CD4-positive, alpha-beta T cell treated with Interleukin-21 for 1 hour (primary cell): ENCODE measurements at regions not wholly inside any gene's neighbourhood (a gene's known extent, or its start where the extent isn't known, plus 50 kb on each side); places are given as distances from the start of the nearest gene placed in this dataset.
"Not testable (repeated sequence)": the region's sequence is repeated elsewhere in the genome, so short reads cannot be mapped to it uniquely, and the experiment has no call there.

Source experiments
- DNase-seq: peaks from one replicate; pipeline ENCODE4 v3.0.0-alpha.2; 2020

- not testable (repeated sequence) for DNase-seq
Measured at GRCh38 chr7:24396387-24396786, 112.4 kb downstream of the NPY start.

DNA sequence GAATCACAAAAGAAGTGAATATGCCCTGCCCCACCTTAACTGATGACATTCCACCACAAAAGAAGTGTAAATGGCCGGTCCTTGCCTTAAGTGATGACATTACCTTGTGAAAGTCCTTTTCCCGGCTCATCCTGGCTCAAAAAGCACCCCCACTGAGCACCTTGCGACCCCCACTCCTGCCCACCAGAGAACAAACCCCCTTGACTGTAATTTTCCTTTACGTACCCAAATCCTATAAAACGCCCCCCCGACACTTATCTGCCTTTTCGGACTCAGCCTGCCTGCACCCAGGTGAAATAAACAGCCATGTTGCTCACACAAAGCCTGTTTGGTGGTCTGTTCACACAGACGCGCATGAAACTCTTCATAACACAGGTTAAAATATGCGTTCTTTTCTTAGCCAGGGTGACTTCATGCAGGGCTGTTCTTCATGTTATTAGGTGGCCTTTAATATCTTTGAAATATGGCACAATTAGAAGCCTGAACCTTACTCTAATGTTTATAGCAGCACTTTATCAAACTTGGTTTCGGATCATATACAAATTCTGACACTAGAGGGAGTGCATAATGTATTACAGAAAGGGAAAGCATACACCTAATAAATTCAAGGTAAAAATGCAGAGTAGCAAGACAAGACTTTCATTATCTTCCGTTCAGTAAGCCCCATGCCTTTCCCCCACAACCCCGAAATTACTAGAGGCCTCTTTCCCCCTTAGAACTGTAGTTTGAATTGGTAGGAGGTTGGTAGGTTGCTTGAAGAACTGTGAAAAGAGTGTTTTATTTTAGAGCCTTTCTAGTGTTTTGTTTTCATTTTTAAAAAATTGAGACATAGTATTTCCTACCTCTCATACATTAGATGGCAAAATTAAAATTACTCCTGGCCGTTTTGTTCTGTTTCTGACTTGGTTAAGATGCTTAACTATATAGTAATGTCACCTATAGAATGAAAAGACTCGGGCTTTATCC lies 117.9 kb downstream of the NPY start:
- peak; percentile 33 for DNase-seq

- no peak for DNase-seq
Measured at GRCh38 chr7:24402655-24403054, 118.7 kb downstream of the NPY start.

DNA sequence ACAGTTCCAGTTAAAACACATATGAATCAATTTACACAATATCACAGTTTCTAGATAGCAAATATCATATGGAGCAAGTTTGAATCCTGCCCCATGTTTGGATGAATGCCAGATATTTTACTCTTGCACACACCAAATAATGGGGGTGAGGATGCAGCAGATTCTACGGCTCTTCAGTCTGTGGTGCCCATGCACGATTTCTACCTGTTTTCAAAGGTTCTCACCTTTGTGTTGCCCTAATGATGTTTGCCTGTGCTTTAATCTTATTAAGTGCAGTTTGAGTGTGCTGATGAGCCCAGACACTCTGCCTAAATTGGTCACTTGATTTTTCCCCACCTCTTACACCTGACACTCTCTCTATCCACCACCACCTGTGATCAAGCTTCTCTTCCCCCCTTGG lies 119.6 kb downstream of the NPY start:
- DNase-seq, result no peak

- no peak for DNase-seq
Measured at GRCh38 chr7:24404315-24404714, 120.3 kb downstream of the NPY start.

DNA sequence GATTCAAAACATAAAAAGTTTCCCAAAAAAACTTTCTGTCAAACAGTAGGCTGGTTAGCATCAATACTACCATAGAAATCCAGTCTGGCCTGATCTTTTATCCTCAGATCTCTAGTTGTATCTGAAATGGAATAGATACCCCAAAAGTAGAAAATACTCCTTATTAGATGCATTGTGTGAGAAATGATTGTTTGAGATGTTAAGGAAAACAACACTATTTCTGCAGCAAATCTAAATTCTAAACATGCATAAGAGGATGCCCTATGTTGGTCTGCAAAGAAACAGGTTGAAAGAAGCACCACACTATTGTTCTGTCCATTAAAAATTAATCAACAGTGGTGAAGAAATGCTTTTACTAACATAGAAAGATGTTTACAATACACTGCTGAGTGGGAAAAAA lies 121.0 kb downstream of the NPY start:
- DNase-seq, result no peak

GRCh38 chr7:24406053-24406788 lies 122.2 kb downstream of the NPY start:
- DNase-seq, result peak; percentile 17

- DNase-seq, result no peak
Measured at GRCh38 chr7:24406789-24407299, 122.9 kb downstream of the NPY start.

DNA sequence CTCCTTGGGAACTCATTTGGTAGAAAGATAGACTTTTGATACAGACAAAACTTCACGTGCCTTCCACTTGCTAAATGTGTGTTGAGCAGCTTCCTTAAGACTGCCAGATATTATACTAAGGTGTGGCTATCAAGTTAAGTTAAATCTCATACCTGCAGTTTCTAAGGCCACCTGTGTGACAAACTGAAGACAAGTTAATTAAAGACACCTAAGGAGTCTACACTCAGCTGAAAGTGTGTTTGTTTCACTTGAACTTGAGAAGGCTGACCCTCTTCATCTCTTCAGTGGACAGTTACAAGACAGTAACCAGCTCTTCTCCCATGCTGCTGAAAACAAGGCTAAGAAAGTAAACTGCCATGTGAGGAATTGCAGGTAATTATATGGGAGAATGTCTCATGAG lies 124.0 kb downstream of the NPY start:
- no peak for DNase-seq

DNA sequence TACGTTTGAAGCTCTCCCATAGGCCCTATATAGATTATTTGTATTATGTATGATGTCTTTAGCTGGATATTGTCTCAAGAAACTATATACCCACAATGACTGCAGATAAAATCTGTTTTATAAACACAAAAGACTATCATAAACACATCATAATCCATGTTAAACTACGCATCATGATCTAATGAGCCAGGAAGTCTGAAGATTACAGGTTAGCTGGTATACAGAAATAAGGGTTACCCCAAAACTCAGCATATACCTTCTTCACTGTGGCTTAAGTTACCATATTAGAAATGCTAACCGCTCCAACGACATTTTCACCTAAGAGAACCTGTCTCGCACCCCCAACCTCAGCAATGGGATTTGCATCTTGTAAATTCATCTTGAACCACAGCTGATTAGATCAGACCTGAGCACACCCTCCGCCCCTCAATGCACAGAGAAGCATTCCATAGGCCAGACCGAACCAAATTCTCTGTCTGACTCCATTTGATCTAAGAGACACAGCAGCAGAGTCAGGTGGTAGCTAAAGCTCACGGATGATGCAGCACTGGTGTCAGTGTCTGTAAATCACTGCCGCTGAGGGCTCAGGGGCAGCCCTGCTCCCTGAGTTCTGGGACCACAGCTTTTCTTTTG lies 124.9 kb downstream of the NPY start:
- no peak for DNase-seq

DNA sequence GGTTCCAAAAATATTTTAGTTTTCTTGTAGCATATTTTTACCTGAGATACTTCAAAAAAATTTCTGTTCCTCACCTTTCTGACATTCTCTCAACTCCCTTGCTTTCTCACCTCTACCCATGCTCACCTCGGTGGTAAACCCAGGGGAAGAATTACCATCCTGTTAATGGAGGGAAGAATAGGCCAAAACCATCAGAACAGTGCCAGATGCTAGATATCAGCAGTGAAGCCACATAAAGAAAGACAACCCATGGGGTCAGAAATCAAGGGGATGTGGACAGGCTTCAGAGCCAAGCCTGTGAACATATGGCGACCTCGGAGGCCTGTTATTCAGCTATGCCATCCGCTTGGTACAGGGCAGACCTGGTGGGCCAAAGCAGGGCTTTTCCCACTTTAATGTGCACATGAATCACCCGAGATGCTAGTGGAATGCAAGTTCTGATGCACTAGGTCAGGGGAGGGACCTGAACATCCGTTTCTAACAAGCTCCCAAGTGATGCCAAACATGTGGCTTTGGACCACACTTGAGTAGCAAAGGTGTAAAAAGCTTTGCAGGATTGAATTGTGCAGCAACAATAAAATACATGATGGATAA lies 125.5 kb downstream of the NPY start:
- no peak for DNase-seq

DNA sequence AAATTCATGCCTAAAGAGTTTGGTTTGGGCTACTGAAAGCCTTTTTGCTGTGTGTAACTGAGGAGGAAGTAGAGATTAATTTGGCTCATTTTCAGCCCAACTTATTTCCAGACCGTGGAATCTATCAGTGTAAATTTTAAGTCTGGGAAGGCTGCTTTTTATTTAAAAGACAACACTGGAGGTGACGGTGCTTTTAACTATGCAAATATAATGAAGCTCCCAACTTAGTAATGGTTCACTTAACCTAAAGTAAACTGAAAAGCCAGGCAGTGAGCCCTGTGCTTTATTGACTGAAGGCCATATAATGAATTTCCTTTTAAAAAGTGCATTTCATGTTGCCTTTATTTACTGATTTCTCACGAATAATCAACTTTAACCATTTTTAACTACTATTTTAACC lies 127.2 kb downstream of the NPY start:
- DNase-seq, result no peak

DNA sequence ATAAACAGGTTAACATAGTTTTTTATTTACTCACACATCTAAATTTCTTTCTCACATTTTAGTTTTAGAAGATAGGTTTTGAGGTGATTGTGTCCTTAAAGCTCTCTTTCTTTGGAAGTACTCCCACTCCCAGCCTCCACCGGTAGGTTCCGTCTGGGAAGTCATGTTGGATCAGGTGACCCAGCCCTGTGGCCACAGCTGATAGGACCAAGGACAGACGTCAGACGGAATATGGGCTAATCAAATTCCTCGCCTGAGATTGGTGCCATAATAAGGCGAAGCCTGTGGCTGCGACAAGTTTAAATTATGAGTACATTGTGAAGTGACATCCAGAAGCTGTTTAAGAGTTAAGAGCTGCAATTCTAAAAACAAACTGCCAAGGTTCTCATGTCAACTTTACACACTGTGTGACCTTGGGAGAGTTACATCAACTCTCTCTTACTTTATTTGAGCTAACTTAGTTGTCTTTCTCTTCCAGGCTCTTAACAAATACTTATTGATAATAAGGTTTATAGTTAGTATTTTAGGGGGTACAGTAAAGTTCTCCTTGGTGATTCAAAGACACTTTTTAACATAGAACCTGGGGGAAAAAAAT lies 133.6 kb downstream of the NPY start:
- DNase-seq, result no peak

DNA sequence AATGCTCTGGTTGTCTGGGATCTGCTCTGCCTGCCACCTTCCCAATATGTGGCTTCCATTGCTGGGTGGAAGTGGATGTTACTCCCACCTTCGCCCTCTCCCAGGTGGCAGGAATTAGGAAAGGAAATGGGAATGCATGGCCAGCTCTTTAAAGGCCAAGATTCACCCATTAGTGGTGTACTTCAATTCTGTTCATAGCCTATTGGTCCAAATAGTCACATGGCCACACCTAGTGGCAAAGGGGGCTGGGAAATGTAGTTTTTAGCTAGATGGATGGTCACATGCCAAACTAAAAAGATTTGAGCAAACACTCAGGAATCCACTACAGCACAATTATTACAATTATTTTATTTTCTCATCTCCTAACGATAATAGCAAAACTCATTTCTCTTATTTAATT lies 135.1 kb downstream of the NPY start:
- DNase-seq, result peak; percentile 12

GRCh38 chr7:24419511-24419910 lies 135.5 kb downstream of the NPY start:
- DNase-seq, result no peak

DNA sequence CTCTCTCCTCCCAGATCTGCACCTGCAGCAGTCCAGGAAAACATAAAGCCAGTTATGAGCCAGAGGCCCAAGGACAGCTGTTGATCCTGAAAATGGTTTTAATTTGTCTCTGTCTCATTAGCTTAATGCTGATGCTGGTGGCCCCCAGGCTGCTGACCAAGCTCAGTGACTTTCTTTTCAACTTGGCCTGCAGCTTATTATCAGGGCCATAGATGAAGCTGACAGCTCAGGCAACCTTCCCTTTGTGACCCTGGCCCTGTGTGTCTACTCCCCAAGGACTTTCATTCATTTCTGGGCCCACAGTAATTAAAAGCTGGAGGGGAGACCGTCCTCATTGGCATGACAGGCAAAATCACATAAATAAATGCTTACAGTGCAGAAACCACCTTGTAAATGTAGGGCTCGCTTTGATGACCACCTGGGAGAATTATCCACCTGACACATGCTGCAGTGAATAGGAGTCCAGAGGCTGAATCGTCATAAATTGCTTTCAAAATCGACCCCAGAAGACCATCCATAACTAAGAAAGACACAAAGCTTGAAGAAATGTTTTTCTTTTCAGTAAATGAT lies 138.5 kb downstream of the NPY start:
- DNase-seq, result no peak

GRCh38 chr7:24425664-24426063 lies 141.7 kb downstream of the NPY start:
- no peak for DNase-seq

GRCh38 chr7:24427048-24427447 lies 143.1 kb downstream of the NPY start:
- DNase-seq, result no peak

- no peak for DNase-seq
Measured at GRCh38 chr7:24428676-24429075, 144.6 kb upstream of the PALS2 start.

- no peak for DNase-seq
Measured at GRCh38 chr7:24432677-24433076, 140.6 kb upstream of the PALS2 start.

- no peak for DNase-seq
Measured at GRCh38 chr7:24434972-24435371, 138.3 kb upstream of the PALS2 start.
